ENCODE measurements at regions not wholly inside any gene's neighbourhood (a gene's known extent, or its start where the extent isn't known, plus 50 kb on each side); places are given as distances from the start of the nearest gene placed in this dataset.

DNA sequence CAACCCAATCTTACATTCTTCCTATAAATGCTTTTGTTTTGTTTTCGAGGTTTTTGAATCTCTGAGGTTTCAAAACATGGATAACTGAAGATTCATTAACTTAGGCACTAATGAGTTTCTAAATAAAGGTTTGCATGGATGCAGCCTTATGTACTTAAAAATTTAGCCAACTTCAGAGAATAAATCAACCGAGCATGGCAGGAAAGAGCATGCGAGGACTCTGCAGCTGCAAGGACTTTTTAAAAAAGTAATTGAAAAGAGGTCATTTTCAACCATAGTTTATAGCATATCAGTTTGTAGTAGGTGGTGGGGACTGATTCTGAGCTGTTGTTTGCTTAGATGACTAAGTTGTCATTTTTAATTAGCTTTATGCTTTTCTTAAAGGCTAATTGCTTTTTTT lies 567.0 kb upstream of the ZEB2 start:
- no peak for FAIRE-seq

DNA sequence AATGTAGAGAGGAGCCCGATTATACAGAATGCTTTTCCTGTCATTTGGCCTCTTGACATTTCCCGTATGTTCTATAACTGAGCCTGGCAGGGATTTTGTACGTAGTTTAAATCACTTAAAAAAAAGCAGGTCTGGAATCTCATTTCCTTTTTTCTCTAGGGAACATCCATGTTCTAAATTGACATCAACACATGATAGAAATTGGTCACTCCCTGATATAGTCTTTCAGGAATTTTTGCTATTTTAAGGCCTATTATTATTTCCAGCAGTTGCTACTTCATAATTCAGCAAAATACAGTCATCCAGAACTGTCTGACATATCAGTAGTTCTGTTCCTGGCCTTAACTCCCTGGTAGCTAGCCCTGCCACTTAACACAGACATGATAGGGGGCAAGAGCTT lies 565.7 kb upstream of the ZEB2 start:
- no peak for FAIRE-seq

DNA sequence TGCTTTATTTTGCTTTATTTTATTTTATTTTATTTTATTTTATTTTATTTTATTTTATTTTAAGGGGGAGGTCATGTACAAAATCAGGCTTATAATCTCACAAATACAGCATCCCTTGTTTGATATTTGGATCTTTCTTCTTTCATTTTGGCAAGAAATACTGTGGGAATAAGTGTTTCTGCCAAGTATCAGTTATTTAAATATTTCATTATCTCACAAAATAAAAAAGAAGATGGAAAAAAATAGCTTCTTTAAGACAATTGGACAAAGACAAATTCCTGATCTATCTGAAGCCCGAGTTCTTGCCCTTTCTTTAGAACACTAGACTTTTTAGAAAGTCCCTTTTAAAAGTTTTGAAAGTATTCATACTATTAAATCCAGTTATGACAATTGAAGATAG lies 560.5 kb upstream of the ZEB2 start:
- FAIRE-seq: no peak

DNA sequence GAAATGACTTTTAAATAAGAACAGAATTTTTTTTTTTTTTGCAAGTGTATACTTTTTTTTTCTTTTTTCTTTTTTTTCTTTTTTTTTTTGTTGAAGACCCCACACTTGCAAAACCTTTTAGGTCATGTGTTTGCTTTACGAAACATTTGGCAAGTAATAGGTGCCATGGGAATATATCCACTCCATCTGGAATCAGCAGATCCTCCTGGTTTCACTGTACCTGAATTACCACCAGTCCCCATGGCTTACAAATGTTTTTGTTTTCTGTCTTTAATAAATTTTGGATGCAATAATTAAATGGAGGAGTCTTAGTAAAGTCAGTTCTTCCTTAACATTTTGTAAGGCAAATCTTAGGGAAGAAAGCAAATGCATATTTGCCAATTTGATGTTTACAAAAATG lies 559.7 kb upstream of the ZEB2 start:
- FAIRE-seq: no peak

DNA sequence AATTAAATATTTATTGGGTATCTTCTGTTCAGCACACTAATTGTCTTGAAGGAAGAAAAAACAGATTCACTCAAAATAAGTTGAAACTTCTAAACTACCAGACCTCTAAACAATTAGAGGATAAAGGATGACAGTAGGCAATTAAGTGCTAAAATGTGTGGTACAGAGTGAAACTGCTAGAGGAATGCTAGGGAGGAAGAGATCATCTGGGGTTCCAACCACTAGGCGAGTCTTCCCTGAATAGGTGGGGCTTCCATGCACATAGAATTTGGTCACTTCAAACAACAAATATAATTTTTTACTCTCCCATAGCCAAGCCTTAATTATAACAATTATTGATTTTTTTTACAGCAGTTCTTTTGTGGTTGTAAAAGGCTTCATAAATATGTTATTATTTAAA lies 559.0 kb upstream of the ZEB2 start:
- no peak for FAIRE-seq

DNA sequence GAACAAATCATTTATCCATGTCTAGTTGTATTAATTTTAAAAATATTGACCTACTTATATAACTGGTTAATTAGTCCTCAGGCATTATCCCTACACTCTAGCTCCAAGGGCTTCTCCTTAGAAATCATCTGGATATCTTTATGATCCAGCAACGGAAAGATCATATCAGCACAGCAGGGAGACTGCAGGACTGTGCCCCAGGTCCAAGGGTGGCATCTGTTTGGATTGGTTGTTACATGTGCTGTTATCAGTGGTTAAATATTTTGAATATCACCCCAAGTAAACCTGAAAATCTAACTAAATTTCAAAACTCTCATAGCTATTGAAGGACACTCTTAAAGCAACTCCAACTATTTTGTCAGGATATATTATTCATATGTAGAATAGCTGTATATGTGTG lies 556.2 kb upstream of the ZEB2 start:
- no peak for FAIRE-seq

DNA sequence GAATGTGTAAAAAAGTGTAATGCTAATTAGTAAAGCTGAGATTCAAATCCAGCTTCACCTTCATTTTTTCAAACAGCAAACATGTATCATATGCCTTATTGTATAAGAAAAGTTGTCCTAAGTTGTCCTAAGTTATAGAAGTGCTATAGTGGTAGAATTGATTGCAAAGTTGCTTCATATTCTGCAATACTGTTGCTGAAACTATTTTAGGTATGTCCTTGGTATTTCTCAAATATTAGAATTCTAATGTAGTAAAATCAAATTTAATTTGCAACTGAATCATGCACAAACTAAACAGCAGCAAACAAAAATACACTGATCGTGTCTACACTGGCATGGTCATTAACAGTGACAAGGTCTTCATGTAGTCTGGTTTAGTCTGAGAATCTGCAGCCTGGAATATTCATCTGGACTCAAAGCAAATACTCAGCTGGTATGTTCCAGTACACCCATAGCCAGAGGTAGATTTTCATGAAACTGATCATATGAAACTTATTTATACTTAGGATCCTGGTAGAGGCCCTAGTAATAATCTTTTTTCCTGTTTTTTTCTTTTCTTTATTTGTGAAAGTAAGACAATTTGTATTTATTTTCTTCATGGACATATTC lies 555.6 kb upstream of the ZEB2 start:
- no peak for FAIRE-seq

DNA sequence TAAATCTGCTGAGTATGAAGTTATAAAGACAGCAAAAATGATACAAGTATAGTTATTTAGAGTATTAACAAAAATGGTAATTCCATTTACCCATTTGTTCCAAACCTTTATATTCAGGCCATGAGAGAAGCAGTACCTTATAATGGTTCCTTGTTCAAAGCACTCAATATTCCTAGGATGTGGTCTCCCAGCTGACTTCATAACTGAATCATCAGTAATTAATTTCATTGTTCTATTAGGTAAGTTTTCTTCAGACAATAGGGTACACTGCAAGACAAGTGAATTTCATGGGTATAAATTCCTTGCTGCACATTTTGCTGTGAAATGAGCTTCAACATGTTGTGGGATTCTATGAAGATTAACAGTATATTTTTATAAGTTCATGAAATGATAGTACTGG lies 550.8 kb upstream of the ZEB2 start:
- FAIRE-seq: no peak

DNA sequence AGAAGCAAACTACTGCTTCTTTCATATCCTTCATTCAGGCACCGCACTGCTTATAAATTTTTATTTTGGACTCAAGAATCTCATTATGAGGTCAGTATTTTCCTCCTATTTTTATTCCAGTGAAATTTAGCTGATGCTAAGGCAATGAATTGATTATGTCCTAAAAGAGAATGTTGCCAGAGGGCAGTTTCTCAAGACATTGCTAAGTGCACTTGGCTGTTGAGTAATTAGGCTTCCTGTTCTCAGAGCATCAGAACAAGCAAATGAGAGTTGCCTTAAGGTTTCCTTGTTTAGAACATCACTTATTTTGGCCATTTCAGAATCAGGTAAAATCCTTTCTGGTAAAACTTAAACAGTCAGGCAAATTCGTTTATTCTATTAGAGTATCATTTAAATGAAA lies 548.6 kb upstream of the ZEB2 start:
- no peak for FAIRE-seq

DNA sequence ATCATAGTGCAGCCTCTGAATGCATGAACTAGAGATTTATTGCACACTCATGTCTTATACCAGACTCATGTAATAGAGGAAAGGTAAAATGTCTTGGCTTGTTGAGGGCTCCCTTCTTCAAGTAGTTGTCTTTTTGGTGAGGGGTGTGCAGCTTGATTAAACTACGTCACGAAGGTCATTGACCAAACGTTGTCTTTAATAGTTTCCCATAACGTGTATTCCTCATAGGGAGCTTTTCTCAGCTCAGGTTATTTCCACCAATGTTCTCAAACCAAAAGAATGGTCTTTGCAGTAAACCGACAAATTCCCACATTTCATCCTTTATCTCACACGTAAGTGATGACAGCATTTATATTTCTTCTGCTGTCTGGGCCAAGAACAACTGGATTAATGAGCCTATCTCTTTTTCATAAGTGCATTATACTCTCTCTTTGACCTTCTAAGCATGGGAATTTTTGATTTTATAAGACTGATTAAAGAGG lies 547.7 kb upstream of the ZEB2 start:
- FAIRE-seq: no peak

DNA sequence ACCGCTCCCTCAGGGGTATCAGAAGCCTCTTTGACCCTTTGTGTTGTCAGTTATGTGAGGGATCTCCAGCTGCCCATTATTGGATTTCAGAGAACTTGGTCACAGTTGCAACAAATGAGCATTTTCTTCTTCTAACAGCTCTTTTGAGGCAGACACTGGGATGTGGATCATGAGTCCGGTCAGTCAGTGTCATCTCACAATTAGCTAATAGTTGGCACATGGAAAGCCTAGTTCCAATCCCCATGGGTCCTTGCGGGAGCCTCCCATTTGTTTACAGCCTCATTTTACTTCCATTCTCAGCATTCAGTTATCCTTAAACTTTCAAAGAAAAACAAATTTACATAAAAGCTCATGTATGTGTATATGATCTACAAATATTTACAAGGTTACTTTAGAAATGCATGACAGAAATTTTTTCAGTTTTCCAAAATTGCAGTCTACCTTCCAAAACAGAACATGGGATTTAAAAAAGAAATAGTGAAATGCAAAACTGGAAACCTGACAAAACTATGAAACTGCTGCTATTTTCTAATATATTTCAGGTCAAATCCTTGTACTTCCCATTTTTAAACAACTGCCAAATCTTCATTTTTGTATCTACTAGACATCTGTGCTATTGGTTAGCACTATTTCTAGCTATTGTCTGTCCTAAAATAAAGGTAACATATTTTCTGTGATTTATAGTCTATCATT lies 547.1 kb upstream of the ZEB2 start:
- FAIRE-seq: no peak

DNA sequence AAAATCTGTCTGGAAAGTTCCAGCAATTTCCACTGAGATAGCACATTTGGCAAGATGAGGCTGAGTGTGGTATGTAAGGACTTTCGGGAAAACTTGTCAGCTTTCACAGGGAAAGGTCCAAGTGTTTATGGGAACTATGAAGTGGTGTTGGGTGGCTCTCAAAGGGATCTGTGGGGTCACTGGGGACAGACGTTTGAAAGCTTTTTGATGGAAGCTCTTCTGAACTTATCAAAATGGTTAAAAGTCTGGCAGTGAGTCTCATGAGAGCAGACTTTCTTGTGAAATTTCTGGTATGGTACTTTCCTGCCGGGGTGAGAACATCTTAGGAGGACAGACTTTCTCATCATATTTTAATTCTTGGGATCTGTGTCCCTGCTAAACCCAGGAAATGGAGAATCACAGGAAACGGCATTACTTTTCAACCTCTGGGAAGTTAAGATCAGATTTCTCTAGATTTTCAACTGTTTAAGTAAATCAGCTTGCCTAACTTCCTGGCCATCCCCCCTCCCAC lies 546.3 kb upstream of the ZEB2 start:
- FAIRE-seq: no peak

DNA sequence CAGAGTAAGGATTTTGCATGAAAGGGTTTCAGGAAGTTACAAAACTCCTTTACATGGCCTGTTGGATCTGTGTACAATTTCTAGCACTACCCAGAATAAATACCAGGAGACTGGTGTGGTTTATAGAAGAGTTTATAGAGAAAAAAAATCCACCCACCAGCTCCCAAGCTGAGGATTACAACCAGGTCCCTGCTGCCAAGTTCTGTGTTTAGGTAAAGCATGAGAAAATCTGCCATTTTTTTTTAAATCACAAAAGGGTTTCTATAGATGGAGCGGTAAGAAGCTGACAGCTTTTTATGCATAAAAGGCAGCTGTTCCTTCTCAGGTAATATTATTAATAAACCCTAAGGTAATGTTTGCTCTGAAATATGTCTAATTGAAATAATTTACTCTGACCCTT lies 545.4 kb upstream of the ZEB2 start:
- no peak for FAIRE-seq

DNA sequence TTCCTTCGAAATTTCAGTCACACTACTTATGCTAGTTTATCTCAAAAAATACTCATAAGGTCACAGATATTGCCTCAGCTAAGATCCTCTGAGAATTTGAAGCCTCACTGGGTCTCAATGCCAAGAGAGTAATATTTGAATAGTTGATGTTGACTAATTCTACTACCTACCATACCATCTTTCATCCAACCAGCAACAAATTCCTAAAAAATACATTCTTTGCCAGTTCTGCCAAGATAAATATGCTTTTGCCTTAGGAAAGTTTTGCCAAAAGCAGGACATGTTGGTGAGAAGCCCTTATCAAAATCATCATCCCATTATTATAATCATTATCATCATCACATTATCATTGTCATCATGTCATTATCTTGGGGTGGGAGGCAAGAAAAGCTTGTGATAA lies 544.6 kb upstream of the ZEB2 start:
- no peak for FAIRE-seq

DNA sequence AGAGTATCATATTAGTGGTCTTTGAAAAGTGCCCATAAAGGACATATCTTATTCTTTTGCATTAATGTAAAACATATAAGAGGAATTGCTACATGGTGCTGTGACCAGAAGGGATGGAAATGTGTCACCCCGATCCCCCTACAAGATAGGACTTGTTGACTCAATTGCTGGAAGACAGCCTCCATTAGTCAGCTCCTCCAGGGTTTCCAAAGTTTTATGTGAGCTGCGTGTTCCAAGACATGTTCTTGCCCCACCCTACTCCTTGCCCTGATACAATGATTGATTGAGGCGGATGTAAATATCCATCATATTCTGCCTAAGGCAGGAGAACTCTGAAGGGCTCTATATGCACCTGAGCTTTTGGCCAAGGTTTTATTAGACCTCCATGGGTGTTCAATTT lies 541.0 kb upstream of the ZEB2 start:
- FAIRE-seq: no peak

DNA sequence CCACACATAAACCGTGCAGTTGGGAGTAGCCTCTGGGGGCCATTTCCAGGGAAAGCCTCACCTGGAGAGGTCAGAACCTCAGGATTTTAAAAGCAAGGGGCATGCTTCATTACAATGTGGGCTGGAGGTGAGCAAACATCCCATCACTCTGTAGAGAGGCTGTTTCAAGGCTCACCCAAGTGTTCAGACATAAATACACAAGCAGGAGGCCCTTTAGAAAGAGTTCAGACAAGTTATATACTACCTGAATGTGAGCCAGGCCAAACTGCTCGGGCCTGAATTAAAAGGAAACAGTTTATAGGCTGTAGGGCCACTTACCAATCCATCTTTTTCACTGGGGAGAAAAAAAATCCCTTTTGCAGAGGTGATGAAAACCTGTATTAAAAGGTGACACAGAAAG lies 540.0 kb upstream of the ZEB2 start:
- FAIRE-seq: no peak

DNA sequence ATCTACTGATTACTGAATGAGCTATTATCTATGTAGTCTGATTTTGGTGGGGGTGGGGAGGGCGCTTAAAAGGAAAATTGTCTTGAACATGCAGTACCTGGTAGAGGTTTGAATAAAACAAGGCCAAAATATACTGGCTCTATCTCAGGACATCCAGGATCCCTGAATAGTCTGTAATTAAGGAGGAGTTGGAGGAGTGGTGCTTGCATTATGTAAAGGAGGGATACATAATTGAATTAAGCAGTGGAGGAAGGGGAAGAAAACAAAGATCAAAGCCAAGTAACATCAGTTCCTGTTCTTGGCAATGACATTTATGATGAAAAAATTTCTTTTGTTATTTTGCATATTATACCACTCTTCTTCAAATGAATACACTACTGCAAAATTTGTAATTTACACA lies 539.4 kb upstream of the ZEB2 start:
- no peak for FAIRE-seq

DNA sequence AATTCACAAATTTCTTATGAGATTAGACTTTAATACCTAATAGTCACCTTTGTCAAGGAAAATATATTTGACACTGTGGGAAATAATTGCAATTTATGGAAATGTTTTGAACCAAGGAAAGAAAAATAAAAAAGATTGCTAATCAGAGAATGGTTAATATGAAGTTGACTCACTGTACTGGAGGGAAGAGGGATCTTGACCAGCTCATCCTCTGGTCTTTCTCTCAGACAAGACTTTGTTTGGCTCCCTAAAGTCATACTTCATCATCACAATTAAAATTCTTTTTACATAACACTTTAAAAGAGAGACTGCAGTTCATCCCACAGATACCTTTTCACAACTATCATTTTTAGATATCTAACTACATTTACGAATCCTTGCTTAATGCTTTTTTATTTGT lies 538.5 kb upstream of the ZEB2 start:
- no peak for FAIRE-seq

DNA sequence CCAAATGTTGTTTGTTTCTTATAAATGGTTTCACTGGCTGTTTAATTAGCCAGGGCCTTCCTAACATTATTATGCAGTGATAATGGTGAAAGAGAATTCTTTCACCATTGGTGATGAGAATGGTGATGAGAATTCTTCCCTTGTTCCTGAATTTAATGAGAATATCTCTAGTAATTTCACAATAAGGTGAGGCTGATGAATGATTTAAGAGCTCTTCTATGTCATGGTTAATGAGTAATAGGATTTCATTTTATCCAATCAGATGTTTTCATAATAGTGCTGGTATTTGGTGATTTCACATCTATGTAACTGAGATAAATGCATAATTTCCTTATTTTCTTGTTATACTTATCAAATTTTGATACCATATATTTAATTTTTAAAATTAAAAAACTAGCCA lies 535.7 kb upstream of the ZEB2 start:
- no peak for FAIRE-seq

DNA sequence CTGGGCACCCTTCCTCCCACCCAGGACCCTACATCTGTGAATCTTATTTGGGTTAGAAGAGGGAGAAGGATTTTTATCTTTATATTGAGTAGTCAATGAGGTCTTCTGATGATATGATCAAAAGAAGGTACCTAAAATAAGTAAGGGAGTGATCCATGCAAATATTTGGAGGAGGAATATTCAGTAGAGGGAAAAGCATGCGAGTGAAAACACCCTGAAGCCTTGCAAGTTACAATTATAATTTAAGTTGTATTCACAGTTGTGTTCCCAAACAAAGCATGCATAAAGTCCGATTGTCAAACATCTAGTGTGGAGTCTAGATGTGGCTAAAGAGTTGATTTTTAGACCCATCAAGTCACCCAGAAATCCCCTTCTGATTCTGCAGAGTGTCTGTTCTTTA lies 530.2 kb upstream of the ZEB2 start:
- FAIRE-seq: no peak

DNA sequence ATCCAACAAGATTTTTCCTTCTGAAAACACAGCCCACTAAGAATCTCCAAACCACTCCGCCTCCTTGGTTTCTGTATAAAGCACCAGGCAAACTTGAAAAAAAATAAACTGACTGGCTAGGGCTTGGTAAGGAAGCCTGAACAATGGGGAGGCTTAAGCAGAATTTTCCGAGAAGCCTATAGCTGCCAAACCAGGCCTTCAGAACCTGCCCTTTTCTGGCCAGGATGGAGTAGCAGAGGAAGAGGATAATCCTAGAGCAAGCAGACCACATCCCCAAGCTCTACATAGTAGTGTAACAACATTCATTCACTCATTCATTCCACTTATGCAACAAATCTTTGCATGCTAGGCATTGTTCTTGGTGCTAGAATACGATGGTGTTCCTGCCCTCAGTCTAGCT lies 529.6 kb upstream of the ZEB2 start:
- no peak for FAIRE-seq

DNA sequence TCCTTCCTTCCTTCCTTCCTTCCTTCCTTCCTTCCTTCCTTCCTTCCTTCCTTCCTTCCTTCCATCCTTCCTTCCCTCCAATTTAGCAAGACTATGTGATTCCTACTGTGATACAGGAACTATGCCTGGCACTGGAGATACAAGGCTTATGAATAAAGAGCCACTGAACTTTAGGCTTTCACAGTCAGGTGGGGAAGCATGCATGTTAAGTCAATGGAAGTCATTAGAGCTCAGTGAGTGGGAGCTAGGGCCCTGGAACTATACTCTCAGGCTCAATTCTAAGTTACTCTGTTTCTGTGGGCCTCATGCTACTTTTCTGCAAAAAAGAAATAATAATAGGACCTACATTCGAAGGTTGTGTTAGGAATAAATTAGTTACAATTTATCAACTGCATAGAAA lies 527.6 kb upstream of the ZEB2 start:
- no peak for FAIRE-seq

DNA sequence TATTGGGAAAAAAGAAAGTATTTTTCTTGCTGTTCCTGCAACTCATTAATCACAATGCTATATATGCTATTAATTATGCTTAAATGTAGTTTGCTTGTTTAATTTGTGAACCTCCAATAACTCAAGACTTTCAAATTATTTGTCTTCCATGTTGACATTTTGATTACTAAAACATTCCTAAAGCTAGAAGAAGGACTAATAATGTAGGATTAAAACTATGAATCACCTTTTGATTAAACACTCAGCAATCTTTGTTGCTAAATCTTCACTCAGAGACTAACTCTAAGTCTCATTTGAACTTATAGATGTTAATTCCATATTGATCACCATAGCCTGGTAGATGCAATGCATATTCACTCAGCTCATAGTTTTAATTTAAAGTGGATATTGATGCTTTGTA lies 524.6 kb upstream of the ZEB2 start:
- FAIRE-seq: no peak

DNA sequence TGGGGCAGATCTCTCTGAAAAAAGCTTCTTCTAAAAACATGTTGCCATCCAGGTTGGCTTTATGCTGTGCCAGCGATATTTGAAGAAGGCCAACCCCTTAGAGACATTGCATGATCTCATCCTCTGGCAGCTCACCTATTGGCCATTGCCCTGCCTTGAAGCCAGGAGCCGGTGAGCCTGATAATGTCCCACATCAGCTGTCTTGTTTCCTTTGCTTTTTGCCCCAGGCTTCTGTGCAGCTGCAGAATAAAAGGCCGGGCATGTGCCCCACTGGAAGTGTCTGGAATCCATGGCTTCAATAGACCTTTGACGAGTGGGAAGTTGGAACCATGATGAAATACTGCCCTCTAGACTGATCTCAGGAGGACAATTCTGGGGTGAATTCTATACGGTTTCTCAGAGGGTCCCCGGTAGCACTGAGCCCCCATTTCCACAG lies 523.5 kb upstream of the ZEB2 start:
- no peak for FAIRE-seq

DNA sequence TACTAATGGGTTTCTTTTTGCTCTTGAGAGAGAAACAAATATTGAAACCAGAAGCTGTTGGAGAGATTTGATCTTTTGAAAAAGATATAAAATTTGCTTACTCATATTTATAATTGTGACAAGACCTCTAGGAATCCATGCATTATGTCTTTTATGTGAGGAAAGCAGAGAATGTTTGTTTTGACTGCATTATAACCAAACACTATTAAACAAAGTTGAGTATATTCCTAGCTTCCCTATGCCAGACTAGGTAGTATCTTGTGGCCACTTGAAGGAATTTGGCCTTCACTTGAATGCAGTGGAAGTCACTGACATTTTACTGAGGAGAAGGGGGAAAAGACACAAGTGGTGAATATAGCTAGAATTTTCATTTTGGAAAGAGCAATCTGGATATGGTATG lies 521.8 kb upstream of the ZEB2 start:
- FAIRE-seq: no peak

Data from G401.6 (cell line).